Right lung (tissue), 2 donors: ENCODE measurements at regions not wholly inside any gene's neighbourhood (a gene's known extent, or its start where the extent isn't known, plus 50 kb on each side); places are given as distances from the start of the nearest gene placed in this dataset.

Experiments
- DNase-seq, 2 donors: peaks; one replicate each; pipeline ENCODE4 v3.0.0-alpha.2; 2013

DNA sequence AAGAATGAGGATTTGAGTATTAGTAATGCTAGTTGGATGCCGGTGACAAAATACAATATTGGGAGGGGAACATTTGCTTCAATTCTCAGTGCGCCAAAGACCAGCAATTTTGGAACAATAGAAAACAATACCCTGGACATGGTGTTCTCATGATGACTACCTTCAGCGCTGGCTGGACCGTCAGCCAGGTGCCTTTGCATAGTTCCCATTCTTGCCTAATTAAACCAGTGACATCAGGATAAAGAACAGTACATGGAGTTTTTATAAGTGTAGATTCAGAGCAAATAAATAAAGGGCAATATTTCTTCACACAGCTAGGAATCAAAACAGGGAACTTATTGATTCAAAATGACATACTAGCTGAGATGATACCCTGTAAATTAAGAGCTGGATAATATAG lies 404.8 kb upstream of the RORA start:
- DNase-seq, result no peak

DNA sequence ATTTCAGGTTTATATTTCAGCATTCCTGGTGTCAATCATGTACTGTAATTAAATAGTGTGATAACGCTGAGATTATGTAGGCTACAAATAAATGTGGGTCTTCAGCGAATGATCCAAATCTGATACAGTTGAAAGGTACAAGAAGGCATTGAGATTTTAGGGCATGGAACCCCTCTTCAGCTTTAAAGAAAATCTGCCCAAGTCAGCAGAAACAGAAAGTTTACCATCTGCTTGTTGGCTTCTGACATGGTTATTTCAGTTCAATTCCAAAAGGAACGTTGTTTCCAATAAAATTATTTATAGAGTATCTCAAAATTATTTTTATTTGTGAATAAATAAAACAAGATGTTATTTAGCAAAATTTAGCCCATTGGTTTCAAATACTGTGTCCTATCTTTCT lies 400.2 kb upstream of the RORA start:
- no peak for DNase-seq

DNA sequence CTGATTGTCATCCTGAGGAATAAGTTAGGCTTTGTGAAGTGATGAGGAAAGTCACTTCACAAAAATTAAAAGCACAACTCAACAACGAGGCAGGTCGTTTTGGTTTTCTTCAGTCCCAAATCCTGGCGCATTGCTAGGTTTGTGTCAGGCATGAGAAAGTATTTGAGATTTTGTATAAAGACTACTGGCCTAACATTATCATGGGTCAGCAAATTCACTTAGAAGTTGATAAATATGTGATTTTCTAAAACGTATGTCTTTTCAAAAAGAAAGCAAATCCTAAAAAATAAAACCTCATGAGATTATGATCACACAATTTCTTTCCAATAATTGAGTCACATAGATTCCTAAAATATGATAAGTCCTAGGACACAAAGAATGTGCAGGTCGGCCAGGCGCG lies 395.8 kb upstream of the RORA start:
- DNase-seq, result no peak

DNA sequence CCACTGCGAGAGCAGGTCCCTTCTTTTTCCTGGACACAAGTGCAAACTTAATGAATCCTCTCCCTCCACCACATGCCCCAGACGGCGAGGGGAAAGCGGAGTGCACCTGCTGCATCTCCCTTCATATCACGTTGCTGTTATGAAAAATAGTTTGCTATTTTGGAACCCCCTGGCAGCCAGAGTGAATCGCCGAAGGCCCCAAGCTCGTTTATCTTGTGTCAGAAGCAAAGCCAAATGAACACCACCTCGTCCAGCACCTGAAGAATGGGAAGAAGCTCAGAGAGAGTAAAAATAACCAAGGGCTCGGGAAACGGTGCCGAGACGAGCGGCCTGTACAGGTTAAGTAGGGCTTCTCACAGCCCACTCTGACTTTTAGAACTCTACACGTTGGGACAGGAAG lies 394.6 kb upstream of the RORA start:
- DNase-seq, result no peak

DNA sequence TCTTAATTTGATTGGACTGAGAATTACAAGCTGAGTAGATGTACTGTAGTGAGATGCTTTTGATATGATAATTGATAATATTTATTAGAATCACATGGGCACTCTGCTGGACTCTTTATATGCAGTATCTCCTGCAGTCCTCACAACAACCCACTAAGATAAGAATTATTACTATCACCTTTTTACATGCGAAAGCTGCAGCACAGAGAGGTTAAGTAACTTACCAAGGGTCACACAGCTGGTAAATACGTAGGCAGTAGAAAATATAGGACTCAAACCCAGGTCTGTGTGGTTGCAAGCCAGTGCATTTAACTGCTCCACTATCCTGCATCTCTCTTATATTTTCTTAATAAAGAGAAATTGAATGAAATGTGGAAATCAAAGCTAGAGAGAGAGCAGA lies 392.8 kb upstream of the RORA start:
- DNase-seq, result no peak

DNA sequence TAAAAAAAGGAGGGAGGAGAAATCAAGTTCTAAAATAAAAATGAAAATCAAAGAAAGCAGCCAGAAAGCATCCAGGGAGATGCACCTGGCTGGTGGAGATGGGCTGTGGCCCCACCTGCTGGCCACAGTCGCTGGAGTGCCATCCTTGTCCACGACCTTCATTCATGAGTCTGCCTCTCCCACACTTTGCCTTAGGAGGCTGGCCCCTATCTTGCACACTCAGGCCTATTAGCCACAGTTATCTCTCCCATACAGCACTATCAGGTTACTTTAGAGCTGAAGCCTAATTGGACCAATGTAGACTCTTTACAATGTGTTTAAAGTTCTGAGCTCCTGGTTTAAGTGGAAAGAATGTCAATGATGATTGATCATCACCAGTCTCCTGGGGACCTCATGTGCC lies 392.0 kb upstream of the RORA start:
- no peak for DNase-seq

DNA sequence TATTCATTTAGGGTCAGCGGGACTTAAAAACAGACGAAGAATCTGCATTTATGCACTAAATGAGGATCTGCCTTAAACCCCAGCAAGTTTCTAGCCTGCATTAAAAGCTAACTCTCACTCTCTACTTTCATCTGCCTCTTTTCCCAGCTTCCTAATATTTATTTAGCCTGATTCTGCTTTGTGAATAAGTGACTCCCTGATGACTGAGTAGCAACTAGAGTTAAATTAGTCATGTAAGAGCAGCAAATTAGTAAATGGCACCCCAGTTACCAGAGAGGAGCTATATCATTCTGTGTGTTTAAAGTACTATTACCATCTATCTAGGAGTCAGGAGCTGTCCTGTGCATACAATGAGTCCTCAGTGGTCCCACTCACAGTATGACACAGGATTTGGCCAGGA lies 391.0 kb upstream of the RORA start:
- no peak for DNase-seq

DNA sequence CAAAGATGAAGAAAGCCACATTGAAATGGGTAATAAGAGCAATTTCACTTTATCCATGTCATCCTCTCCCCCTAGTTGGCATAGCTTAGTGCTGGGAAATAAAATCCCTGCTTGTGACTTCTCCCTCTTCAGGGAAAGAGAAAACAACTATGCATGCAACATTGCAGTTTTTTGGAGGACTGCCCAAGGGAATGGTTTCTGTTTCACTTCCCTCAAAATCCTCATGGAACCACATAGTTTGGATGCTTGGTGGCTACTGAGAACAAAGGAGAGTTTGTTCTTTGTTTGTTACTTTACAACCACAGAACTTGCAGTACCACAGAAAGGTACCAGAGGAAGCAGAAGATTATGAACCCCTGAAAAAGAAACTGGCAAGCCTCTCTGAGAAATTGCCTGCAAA lies 384.6 kb upstream of the RORA start:
- DNase-seq, result no peak

DNA sequence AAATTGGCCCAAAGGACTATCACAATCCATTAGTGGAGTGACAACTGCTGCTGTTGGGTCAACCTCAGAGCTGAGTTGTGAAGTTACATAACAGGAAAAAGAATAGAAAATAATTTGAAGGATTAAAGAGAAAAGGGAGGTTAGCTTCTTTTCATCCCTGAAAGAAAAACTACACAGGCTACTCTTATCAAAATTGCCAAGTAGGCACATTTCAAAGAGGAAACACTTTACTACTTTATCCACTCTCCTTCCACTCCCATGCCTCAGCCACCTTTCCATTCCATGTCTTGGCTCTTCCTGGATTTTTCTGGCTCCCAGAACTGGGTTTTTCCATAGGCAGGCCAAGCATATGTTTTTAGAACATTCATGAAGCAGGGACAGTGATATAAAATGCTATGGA lies 384.0 kb upstream of the RORA start:
- no peak for DNase-seq

DNA sequence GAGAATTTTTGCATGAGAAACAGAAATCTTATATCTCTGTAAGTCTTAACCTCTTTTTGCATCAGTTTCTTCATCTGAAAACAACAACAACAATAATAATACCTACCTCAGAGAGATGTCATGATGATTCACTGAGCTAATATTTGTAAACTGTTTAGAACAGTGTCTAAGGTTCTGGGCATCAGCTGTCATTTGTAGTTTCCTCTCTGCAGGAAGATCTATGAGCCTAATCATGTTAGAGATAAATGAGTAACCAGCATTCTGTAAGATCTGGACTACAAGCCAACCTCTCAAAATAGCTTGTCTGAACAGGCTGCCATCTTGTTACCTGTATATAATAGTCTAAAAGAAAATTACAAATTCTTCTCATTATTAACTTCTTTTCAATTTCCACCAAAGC lies 383.0 kb upstream of the RORA start:
- DNase-seq, result no peak

DNA sequence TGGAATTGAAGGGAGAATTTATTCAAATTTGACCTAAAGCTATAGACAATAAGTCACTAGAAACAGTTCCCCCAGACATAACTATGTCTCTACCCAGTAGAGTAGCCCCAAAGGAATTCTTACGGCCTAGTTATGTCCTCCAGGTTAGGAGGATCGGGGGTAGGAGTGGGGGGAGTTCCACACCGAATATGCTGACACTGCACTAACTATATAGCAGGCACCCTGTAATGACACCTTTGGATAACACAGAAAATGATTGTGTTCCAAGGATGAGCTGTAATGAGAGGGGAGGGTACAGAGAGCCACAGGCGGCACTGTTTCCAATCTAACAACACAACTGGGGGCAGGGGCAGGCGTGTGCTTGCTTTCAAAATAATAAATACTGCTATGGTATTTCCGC lies 376.2 kb upstream of the RORA start:
- no peak for DNase-seq

DNA sequence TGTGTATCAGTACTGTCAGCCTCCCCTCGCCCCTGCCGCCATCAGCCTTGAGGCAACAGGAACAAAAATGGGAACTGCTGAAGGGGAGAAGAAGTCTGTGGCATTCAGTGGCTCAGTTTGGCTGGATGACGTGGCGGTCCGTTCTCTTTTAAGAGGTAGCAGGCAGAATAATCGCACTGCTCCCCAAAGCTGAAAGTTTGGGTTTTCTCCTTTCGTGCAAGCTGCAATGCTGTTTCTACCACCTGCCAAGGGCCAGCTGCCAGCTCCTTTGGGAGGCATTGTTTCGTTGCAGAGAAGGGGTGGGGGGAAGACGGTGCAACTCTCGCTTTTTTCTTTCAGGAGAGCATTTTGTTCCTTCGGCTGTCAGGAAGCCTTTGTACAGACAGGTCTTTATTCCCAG lies 369.6 kb upstream of the RORA start:
- no peak for DNase-seq

DNA sequence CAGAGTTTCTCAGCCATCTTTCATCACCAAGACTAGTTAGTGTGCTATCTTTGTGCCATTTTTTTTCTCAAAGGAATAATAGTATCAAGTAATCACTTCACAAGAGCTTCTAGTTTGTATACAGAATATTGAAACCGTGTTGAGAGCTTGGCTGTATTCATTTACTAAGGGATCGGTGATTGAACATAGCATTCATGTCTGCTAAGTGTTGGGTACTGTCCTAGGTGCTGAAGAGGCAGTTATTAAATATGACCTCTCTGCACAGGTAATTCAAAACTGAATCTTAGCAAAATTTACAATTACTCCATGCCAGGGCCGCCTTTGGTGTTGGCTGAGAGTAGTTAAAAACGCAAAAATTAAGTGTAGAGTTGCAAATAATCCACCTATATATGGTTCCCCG lies 355.3 kb upstream of the RORA start:
- peak in 1 of 2 donors; percentile 7 for DNase-seq

DNA sequence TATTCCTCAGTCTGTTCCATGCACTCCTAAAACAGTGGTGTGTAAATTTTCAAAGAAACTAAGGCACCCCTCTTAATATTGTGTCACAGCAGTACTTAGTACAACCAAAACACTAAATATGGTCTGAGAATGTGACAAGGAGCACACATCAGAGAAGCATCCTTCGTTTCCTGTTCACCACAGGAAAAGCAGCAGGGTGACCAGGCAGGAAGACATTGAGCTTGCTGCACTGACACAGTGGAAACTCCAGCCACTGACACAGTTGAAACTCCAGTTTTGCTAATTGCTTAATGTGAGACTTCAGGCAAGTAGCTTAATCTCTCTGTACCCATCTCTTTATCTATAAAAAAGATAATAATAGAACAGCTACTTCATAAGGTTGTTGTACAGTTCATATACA lies 353.0 kb upstream of the RORA start:
- no peak for DNase-seq

DNA sequence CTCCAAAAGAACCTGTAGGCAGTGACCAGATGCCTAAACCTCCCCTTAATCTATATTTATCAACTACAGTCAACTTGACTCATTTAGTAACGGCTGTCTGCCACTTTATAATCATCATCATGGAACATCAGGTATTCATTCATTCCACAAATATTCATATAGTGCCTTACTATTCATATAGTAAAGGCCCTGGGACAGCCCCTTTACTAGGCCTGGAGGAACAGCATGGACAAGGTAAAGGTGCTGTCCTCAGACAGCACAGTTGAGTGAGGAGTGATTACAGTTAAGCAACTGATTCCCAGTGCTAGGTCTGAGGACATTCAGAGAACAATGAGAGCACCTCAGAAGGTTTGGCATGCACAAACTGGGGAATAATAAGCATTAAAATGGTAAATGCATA lies 346.5 kb upstream of the RORA start:
- no peak for DNase-seq

DNA sequence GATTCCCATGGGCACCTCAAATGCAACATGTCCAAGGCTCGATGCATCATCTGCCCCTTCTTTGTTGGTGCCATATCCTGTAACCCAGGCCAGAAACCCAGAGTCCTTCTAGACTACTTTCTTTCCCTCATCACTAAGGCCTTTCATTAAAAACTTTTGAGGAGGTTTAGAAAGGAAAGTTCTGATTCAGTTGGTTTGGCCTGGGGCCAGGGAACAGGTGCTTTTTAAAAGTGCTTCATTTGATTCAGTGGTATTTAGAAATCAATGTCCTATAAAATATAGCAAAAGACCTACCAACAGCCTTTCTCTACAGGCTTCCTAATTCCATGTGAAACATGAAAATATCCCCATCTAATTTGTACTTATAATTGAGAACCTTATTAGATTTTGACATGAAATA lies 341.9 kb upstream of the RORA start:
- no peak for DNase-seq

DNA sequence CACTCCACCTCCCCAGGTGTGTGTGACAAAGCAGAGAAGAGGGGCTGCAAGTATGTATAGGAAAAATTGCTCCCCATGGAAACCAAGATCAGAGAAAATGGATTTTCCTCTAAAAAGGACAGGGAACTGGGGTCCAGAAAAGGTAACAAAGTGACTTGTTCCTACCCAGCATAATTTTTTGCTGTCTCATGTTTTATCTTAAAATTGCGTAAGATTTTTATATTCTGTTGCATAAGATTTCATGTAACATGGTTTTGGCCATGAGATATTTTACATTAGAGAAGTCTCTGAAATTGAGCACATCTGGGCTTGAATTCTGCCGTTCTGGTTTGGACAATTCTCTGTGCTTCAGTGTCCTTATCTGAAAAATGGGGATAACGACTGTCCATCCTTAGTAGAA lies 335.7 kb upstream of the RORA start:
- DNase-seq, result no peak

DNA sequence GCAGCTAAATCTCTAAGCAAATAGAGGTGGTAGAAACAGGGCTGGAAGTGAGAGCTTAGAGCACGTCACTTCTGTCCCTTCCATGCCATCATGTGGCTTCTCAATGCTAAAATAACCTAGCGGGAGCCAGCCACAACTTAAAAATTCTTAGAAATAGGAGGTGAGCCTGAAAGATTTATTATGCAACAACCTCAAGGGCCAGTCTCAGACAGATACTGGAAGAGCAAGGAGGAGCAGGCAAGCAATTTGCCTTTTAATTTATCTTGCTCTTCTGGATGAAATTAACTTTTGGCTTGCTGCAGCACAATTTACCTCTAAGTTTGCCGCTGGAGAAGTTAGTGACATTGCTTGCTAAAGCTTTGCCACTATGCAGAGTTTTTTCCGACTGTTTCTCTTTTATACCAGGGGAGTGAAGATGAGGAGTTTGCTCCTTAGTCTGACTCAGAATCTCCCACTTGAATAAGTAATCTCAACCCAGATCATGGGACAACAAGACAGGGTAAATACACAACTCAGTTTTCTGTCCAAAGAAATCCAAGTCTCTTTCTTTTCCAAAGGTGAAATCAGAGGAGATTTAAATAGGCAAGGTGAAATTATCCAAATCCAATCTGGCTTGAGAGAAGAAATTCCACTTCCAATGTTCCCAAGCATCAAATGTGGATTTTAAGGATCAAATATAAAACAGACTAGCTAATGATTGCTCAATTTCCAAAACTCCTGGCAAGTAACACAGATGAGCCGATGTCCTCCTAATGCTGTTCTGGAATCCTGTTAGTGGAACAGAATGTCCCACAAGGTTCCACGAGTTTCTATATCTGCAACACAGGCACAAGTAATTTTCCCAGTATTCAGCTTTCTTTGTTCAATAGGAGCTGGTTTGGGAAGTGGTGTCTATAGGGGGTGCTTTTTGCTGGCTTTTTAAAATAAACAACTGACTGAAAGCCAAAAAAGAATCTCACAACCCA lies 329.4 kb upstream of the RORA start:
- DNase-seq, result no peak

DNA sequence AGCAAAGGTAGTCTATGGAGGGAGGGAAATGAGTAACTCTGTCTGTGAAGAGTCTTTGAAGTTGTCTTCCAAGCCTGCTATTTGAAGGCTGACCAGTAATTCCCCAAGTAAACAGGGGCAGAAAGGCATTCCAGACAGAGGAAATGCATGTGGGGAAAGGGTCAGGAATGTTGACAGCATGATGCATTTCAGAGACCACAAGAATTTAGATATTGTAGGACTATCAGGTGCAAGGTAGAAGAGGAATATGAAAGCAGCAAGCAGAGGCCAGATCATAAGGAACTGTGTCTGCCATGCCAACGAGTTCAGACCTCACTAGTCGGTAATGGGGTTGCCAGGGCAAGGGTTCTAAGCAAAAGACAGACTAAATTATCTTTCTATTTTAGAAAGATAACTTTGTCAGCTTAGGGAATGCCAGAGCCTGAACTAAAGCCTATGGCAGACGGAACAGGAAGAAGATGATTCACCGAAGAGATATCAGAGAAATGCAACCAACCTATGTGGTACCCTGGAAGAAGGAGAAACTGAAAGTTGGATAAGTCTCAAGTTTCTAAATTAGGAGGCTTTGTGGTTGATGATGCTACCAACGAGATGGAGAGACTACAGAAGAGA lies 327.0 kb upstream of the RORA start:
- DNase-seq, result no peak

DNA sequence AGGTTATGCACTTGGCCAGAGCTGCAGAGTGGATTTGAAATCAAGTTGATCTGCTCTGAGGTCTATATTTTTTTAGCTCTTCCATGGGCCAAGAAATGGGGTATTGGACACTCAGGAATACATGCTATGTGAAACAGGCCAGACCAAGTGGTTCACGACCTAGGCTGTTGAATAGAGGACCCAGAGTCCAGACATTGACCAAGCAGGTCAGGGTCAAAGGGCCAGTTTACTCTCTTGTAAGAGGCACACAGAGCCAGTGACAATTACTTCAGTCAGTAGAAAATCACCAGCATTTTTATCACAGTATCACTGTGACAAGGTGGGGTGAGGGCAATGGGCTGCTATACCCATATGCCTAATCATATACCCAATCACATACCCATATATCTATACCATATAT lies 320.6 kb upstream of the RORA start:
- no peak for DNase-seq

DNA sequence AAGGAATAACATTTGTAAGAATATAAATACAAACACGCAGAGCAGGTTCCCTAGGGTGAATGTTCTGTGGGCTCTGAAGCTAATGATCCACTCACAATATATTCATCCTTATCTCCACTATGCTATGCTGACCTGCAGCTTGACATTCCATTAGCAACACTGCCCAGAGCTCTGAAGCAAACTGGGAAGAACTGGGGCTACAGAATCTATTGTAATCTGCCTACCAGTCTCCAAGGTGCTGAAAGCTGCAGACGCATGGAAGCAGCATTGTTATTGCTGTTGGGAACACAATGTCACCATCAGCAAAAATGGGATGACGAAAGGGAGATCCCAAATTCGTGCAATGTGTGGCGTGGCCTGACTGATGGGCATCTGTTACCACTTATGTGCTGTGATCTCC lies 316.7 kb upstream of the RORA start:
- no peak for DNase-seq

DNA sequence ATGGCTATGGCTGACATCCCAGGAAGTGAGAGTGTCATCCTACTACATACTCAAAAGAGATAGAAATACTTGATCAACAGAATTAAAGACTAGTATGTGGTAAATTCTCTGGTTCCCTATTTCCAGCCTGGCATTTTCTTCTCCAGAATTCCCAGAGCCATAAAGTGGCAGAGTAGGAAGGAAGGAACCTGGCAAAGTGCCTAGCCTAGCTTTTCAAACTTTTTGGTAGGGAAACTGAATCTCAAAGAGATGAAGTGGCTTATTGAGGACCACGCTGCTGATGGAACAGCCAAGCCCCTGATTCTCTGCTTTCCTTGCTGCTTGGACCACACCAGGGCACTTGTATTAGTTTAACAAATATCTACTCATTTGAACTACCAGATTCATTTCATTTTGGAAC lies 312.4 kb upstream of the RORA start:
- no peak for DNase-seq

DNA sequence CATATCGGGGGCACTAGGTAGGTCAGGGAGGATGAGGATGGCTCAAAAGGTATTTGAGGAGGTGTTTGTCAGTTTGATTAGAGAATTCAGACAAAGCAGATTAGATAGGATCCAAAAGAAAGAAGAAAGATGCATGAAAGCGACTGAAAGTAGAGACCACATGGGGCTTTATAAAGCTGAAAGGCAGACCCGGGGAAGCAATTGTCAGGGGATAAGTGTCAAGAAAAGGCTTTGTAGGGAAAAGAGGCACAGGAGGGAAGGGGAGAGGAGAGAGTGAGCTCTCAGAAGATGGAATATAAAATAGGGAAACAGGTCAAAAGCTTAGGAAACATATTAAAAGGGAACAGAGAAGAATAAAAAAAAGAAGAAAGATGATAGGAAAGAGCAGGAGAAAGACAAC lies 308.2 kb upstream of the RORA start:
- no peak for DNase-seq

DNA sequence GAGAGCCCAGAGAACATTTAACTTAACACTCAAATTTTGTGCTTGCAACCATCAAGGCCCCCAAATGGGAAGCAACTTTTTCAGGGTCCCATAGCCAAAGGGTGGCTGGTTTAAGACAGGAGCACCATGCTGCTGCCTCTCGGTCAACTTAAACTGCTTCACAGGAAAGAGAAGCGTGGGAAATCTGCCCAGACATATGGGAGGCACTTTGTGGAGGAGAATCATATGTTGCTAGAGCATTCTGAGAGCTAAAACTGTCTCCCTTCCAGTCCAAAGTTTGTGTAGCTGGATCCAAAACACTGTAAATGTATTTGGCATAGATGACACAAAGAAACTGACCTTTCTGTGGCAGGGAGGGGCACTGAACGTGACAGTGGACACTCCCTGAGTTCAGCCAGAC lies 305.9 kb upstream of the RORA start:
- no peak for DNase-seq
